Heart left ventricle (tissue), 16 donors: ENCODE measurements at regions not wholly inside any gene's neighbourhood (a gene's known extent, or its start where the extent isn't known, plus 50 kb on each side); places are given as distances from the start of the nearest gene placed in this dataset.

Experiments
- ATAC-seq, 4 donors: fragments of 200-7000 bp; cut with Tn5 transposase; one replicate each; pipeline ENCODE4 v1.9.1; 2020 to 2022; ENCODE audit warnings: moderate library complexity in 4 of 4, mild to moderate bottlenecking in 3 of 4, moderate number of reproducible peaks in 1 of 4
- DNase-seq, 5 donors: peaks; one replicate each; pipeline ENCODE4 v3.0.0-alpha.2; 2020
- H3K27ac ChIP-seq, 12 donors: fragments of 200-600 bp; sonication (generic) in 4 of 12; one replicate each; pipeline versions ENCODE4 v1.5.0 to v1.8.0; 2016 to 2022; ENCODE audit warnings: mild to moderate bottlenecking in 2 of 12
- H3K27me3 ChIP-seq, 9 donors: fragments of 200-600 bp; sonication (generic) in 2 of 9; one replicate each; pipeline versions ENCODE4 v1.5.1 to v1.8.0; 2016 to 2022; ENCODE audit warnings: mild to moderate bottlenecking in 3 of 9
- H3K36me3 ChIP-seq, 9 donors: fragments of 200-600 bp; sonication (generic) in 2 of 9; one replicate each; pipeline versions ENCODE4 v1.5.0 to v1.8.0; 2018 to 2022; ENCODE audit warnings: mild to moderate bottlenecking in 2 of 9
- H3K4me1 ChIP-seq, 12 donors: fragments of 200-600 bp; sonication (generic) in 4 of 12; one replicate each; pipeline versions ENCODE4 v1.5.0 to v1.8.0; 2016 to 2022; ENCODE audit warnings: mild to moderate bottlenecking in 3 of 12
- H3K4me3 ChIP-seq, 12 donors: fragments of 200-600 bp; sonication (generic) in 4 of 12; one replicate each; pipeline versions ENCODE4 v1.5.0 to v1.8.0; 2017 to 2022; ENCODE audit warnings: mild to moderate bottlenecking in 9 of 12, moderate library complexity in 4 of 12
- H3K9me3 ChIP-seq, 12 donors: fragments of 200-600 bp; sonication (generic) in 4 of 12; one replicate each; pipeline versions ENCODE4 v1.5.0 to v1.8.0; 2016 to 2022; ENCODE audit warnings: mild to moderate bottlenecking in 1 of 12
- POLR2A ChIP-seq, 2 donors: fragments of 450-650 bp; IDR thresholded peaks; one replicate each; pipeline ENCODE4 v1.6.1; 2017; ENCODE audit warnings: antibody characterized with exemption in 2 of 2, mild to moderate bottlenecking in 2 of 2, moderate library complexity in 2 of 2
- WGBS, 4 donors: extraction: QIAGEN DNeasy Blood & Tissue Kit in 2 of 4; methylation state at CpG; one replicate each; pipeline versions ENCODE4 v1.1.5 to v1.1.7; 2013 to 2018; 5-methylcytosine and 5-hydroxymethylcytosine counted together
- intact Hi-C, 10 donors: fragments of 100-400 bp; cut with DNase I; formaldehyde crosslinking; loops; one replicate each; pipeline versions ENCODE4 v1.11.1 to v1.14.2; 2022
- TF ChIP-seq, protein P1 (sequence below), 12 donors: fragments of 200-600 bp; sonication (generic) in 4 of 12; IDR thresholded peaks; one replicate each; pipeline versions ENCODE4 v1.5.0 to v1.8.0; 2018 to 2022; ENCODE audit warnings: antibody characterized with exemption in 12 of 12, mild to moderate bottlenecking in 5 of 12
- donor health status: ischemic (EF 13 %, LVEDD 7.1; RV severe dilation, severe dysfunction).
- donor health status: healthy with polysubstance abuse.
- donor health status: DM: no; HTN: yes; CAD: no.
- donor health status: DM: no; HTN: no; CAD: no.
- donor health status: ischemic (EF 25% LVEDD 6.9; RV normal size, moderate dysfunction).
- donor health status: ischemic (EF 25% LVEDD 5.7; RV mildly dilated, moderate dysfunction).
- donor health status: healthy.
- donor health status: DM: yes; HTN: yes; CAD: no.
- donor health status: ischemic (EF 35%, LVEDD 5.7; RV mildly dilated, moderate dysfunction).
- donor health status: nonischemic (EF 11% LVEDD 7.7; RV severe dilation, severe dysfunction).
- donor health status: DM: yes; HTN: yes; CAD: no.
- donor health status: PGD.
- donor health status: ischemic (EF 29% LVEDD 5.4; RV normal size, mild dysfunction).
- donor health status: nonischemic (EF 23%, LVEDD 6.1; RV moderate dilation, normal function).

DNA sequence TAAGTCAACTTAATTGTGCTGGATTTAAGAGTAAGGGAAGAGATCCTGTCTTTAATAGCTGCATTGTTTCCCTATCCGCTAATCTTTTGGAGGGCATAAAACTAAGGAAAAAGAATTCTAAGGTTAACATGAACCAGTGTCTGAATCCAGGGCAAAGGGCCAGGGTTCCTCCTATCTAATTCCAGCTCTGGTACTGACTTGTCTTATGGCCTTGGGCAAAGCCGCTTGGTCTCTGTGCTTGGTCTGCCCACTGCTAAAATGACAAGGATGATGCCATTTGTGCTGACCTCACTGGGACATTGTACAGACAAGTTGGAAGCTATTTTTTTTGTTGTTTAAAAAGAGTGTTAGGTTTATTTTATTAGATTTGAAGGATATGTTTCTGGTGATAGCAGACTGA, 334.7 kb upstream of the PIK3R1 start:
- Histone ChIP-seq H3K4me3 (no peak overlapping the region), H3K4me1 (peaks cover 0 to 5% (median 0%) of the 10 kb centered on the region in 12 donors), H3K27ac (no peak overlapping the region), H3K9me3 (no peaks in the 10 kb centered on the region), H3K27me3 (no peaks in the 10 kb centered on the region), H3K36me3 (no peaks in the 10 kb centered on the region)
- 88 to 98% (median 94%) methylated on average over 2 of the region's 2 CpGs for WGBS, 4 donors
- DNase-seq = no peak
- TF ChIP-seq POLR2A (IDR thresholded peaks at IDR 0.05) = no peak
- TF ChIP-seq, protein P1, sequence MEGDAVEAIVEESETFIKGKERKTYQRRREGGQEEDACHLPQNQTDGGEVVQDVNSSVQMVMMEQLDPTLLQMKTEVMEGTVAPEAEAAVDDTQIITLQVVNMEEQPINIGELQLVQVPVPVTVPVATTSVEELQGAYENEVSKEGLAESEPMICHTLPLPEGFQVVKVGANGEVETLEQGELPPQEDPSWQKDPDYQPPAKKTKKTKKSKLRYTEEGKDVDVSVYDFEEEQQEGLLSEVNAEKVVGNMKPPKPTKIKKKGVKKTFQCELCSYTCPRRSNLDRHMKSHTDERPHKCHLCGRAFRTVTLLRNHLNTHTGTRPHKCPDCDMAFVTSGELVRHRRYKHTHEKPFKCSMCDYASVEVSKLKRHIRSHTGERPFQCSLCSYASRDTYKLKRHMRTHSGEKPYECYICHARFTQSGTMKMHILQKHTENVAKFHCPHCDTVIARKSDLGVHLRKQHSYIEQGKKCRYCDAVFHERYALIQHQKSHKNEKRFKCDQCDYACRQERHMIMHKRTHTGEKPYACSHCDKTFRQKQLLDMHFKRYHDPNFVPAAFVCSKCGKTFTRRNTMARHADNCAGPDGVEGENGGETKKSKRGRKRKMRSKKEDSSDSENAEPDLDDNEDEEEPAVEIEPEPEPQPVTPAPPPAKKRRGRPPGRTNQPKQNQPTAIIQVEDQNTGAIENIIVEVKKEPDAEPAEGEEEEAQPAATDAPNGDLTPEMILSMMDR (IDR thresholded peaks at IDR 0.05) = no peak
- ATAC-seq = no peak
- intact Hi-C loops = no loop called here

DNA sequence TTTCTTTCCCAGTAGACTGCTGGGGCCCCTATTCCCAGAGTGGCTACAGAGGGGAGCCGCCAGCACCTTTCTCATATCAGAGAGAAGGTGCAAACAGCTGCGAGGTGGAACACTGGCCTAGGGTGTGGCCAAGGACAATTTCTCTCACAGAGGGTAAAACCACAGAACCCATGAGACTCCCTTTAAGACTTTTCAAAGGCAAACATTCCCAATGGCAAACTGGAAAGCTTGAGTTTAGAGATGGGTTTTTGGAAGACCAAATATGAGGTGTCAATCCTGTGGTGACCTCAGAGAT, 335.1 kb upstream of the PIK3R1 start:
- DNase-seq = no peak
- no peak overlapping the region for H3K4me3 ChIP-seq
- H3K36me3 ChIP-seq = no peaks in the 10 kb centered on the region
- intact Hi-C loops = no loop called here
- whole genome bisulfite sequencing, 4 donors = 86 to 98% (median 91%) methylated on average over 2 of the region's 2 CpGs
- ATAC-seq = no peak
- peaks cover 0 to 5% (median 0%) of the 10 kb centered on the region in 12 donors for H3K4me1 ChIP-seq
- no peaks in the 10 kb centered on the region for H3K9me3 ChIP-seq
- H3K27ac ChIP-seq = no peak overlapping the region
- no peaks in the 10 kb centered on the region for H3K27me3 ChIP-seq
- no peak for TF ChIP-seq POLR2A (IDR thresholded peaks at IDR 0.05)
- TF ChIP-seq, protein P1 (IDR thresholded peaks at IDR 0.05) = no peak

DNA sequence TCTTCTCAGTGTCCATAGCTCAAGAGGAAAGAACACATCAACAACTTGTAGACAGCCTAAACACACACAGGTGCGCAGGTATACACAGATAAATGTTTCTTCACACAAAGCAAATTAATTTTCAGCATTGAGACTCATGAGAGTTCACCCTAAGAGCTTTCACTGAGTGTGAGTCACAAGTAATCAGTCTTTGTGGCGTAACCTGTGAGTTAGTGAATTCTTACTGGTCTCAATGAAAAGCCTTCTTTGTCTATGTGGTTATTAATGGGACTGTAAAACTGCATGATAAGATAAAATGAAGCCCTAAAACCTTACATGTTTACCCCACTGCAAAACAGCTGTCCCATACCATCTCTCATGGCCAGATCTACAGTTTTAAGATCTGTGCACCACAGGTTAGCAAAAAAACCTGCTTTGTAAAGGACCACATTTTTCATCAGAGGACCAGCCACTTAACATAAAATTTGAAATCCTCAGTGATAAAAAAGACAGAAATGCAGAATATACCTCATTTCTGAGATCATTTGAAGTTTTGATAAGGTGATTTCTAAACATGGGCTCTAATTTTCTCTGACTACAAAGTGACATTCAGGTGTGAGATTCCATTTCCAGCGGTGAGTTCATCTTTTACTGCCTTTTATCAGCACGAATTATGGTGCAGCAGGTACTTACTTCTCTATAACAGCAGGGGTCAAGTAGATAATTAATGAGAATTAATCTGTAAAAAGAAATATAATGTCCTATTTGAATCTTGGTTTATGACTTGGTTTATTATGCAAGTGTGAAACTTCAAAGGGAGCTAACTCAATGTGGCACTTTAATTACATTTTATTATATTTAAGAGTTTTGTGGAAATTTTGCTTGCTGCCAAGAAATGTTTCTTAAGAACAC, 335.7 kb upstream of the PIK3R1 start:
- Histone ChIP-seq H3K9me3 (no peaks in the 10 kb centered on the region), H3K27ac (peak overlapping the region in 4 of 12 donors; percentile 27 to 58 (median 46)), H3K36me3 (no peaks in the 10 kb centered on the region), H3K4me3 (no peak overlapping the region), H3K4me1 (peaks cover 0 to 5% (median 0%) of the 10 kb centered on the region in 12 donors), H3K27me3 (no peaks in the 10 kb centered on the region)
- intact Hi-C loops = no loop called here
- WGBS, 4 donors = 76 to 92% (median 90%) methylated on average over 4 of the region's 4 CpGs
- DNase-seq (no peak), ATAC-seq (peak in 3 of 4 donors; percentile 18 to 78 (median 75))
- no peak for TF ChIP-seq POLR2A (IDR thresholded peaks at IDR 0.05)
- TF ChIP-seq, protein P1 (IDR thresholded peaks at IDR 0.05) = no peak

DNA sequence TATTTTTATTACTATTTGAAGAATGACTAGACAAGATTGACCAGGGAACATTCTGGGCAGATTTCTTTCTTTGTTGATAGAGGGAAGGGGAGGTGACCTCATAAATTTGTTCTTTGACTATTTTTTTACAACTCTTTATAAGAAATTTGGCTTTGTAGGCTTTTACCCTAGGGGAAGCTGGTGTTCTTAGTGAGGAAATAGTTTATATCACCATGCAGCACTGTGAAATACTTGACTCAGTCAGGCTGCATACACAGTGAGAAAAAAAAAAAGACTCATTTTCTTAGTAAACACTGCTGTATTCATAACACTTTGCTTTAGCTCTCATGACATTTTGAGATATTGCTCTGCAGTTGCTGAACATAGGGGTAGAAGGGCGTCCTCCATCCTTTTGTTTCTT, 336.6 kb upstream of the PIK3R1 start:
- peak overlapping the region in 4 of 12 donors; percentile 27 to 58 (median 46) for H3K27ac ChIP-seq
- no peak for DNase-seq
- no peaks in the 10 kb centered on the region for H3K36me3 ChIP-seq
- TF ChIP-seq POLR2A (IDR thresholded peaks at IDR 0.05) = no peak
- TF ChIP-seq, protein P1 (IDR thresholded peaks at IDR 0.05) = no peak
- ATAC-seq = peak; percentile 79 to 91 (median 84)
- intact Hi-C loops = no loop called here
- H3K27me3 ChIP-seq = no peaks in the 10 kb centered on the region
- H3K4me1 ChIP-seq = peaks cover 0 to 11% (median 2%) of the 10 kb centered on the region in 12 donors
- no peak overlapping the region for H3K4me3 ChIP-seq
- no peaks in the 10 kb centered on the region for H3K9me3 ChIP-seq
- whole genome bisulfite sequencing, 4 donors = 88 to 93% (median 91%) methylated on average over 1 of the region's 1 CpG
